ENCODE measurements at regions not wholly inside any gene's neighbourhood (a gene's known extent, or its start where the extent isn't known, plus 50 kb on each side); places are given as distances from the start of the nearest gene placed in this dataset.
"Not testable (repeated sequence)": the region's sequence is repeated elsewhere in the genome, so short reads cannot be mapped to it uniquely, and the experiment has no call there.

DNA sequence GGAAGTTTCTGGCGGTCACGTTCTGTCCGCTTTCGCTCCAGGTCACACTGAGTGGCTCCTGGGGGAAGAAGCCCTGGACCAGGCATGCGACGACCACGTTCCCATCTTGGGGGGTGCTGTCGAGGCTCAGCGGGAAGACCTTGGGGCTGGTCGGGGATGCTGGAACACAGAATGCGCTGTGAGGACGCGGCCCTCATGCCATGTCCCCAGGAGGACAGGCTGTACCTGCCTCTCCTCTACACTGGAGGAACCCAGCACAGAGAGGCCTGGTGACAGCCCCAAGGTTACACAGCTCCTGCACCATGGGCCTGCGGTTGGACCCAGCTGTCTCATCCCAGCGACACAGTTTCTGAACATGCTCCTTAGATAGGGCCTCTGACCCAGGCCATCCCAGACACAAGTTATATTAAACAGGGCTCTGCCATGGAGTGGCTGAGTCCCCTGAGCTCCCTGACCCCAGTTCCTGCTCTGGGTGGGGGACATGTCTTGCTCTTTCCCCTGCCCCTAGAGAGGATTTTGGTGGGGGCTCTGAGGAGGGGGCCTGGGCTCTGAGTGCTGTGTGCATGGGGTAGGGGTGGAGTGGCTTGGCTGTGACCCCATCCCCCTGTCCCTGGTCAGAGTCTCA, 62.0 kb downstream of the TMEM121 start:
- TF ChIP-seq, protein P1, sequence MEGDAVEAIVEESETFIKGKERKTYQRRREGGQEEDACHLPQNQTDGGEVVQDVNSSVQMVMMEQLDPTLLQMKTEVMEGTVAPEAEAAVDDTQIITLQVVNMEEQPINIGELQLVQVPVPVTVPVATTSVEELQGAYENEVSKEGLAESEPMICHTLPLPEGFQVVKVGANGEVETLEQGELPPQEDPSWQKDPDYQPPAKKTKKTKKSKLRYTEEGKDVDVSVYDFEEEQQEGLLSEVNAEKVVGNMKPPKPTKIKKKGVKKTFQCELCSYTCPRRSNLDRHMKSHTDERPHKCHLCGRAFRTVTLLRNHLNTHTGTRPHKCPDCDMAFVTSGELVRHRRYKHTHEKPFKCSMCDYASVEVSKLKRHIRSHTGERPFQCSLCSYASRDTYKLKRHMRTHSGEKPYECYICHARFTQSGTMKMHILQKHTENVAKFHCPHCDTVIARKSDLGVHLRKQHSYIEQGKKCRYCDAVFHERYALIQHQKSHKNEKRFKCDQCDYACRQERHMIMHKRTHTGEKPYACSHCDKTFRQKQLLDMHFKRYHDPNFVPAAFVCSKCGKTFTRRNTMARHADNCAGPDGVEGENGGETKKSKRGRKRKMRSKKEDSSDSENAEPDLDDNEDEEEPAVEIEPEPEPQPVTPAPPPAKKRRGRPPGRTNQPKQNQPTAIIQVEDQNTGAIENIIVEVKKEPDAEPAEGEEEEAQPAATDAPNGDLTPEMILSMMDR (IDR thresholded peaks at IDR 0.05): no peak
- Histone ChIP-seq H3K4me3 (no peak overlapping the region), H3K4me1 (no peaks in the 10 kb centered on the region), H3K27ac (no peak overlapping the region), H3K27me3 (ENCODE audit: low read depth) (no peaks in the 10 kb centered on the region), H3K36me3 (no peaks in the 10 kb centered on the region), H3K9me3 (no peaks in the 10 kb centered on the region)
- ATAC-seq (peak in 1 of 2 donors; percentile 23), DNase-seq (no peak)
- intact Hi-C loops (cut with DNase I): loop anchor here (10.0 kb wide), 1 partner anchor 116 kb away; no protein-coding TSS in a partner anchor

DNA sequence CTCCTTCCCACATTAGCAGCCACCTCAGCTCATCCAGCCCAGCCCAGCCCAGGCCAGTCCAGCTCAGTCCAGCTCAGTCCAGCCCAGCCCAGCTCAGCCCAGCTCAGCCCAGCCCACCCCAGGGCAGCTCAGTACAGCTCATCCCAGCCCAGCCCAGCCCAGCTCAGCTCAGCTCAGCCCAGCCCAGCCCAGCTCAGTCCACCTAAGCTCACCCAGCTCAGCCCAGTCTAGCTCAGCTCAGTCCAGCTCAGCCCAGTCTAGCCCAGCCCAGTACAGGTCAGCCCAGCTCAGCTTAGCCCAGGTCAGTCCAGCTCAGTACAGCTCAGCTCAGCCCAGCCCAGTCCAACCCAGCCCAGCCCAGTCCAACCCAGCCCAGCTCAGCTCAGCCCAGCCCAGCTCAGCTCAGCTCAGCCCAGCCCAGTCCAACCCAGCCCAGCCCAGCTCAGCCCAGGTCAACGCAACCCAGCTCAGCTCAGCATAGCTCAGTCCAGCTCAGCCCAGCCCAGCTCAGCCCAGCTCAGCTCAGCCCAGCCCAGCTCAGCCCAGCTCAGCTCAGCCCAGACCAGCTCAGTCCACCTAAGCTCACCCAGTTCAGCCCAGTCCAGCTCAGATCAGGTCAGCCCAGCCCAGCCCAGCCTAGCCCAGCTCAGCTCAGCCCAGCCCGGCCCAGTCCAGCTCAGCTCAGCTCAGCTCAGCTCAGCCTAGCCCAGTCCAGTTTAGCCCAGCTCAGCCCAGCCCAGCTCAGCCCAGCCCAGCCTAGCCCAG, 63.0 kb downstream of the TMEM121 start:
- Histone ChIP-seq H3K4me1 (no peaks in the 10 kb centered on the region), H3K27me3 (ENCODE audit: low read depth) (no peaks in the 10 kb centered on the region), H3K4me3 (no peak overlapping the region), H3K27ac (no peak overlapping the region), H3K9me3 (no peaks in the 10 kb centered on the region), H3K36me3 (no peaks in the 10 kb centered on the region)
- intact Hi-C loops (cut with DNase I): loop anchor here (10.0 kb wide), 1 partner anchor 115 kb away; no protein-coding TSS in a partner anchor
- ATAC-seq (peak; percentile 20 to 26), DNase-seq (no peak)
- TF ChIP-seq, protein P1 (IDR thresholded peaks at IDR 0.05): no peak

DNA sequence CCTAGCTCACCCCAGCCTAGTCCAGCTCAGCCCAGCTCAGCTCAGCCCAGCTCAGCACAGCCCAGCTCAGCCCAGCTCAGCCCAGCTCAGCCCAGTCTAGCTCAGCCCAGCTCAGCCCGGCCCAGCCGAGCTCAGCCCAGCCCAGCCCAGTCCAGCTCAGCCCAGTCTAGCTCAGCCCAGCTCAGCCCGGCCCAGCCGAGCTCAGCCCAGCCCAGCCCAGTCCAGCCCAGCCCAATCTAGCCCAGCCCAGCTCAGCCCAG, 63.5 kb downstream of the TMEM121 start:
- not testable (repeated sequence) for H3K27ac ChIP-seq; ATAC-seq; H3K36me3 ChIP-seq; DNase-seq; H3K27me3 ChIP-seq (ENCODE audit: low read depth); H3K9me3 ChIP-seq; H3K4me3 ChIP-seq; H3K4me1 ChIP-seq
- intact Hi-C loops (cut with DNase I): loop anchor here (10.0 kb wide), 1 partner anchor 115 kb away; no protein-coding TSS in a partner anchor

DNA sequence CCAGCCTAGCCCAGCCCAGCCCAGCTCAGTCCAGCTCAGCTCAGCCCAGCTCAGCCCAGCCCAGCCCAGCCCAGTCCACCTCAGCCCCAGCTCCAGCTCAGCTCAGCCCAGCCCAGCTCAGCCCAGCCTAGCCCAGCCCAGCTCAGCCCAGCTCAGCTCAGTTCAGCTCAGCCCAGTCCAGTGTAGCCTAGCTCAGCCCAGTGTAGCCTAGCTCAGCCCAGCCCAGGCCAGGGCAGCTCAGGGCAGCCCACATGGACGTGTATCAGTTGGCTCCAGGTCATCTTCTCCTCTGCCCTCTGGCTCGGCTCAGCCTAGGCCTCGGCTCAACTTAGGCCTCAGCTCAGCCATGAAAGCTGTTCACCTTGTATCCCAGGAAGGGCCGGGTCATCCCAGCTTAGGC, 64.7 kb downstream of the TMEM121 start:
- intact Hi-C loops (cut with DNase I): no loop called here
- Histone ChIP-seq H3K36me3 (no peaks in the 10 kb centered on the region), H3K4me3 (no peak overlapping the region), H3K27ac (no peak overlapping the region), H3K27me3 (ENCODE audit: low read depth) (no peaks in the 10 kb centered on the region), H3K4me1 (no peaks in the 10 kb centered on the region), H3K9me3 (no peaks in the 10 kb centered on the region)
- TF ChIP-seq, protein P1 (IDR thresholded peaks at IDR 0.05): no peak
- ATAC-seq (no peak), DNase-seq (no peak)

DNA sequence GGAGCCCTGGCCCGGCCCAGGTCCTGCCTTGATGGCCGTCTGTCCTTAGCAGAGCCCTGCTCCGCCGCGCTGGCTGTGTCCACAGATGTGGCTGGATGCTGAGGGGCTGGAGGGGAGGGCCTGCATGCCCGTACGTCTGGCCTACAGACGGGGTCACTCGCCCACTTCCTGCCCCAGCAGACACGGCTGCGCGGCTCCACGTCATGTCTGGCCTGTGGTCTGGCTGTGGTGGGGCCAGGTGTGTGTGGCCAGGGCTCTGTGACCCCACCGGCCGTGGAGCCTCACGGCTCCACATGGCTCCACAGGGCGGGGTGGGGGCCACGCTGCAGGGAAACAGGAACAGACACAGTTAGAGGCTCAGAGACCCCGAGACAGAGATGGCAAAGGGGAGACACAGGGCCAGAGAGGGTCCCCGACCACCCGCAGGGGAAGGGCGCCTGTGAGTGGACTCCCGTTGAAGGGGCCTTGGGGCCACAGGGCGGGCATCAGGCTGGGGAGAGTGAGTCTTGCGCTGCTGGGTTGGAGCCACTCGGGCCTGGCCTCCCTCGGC, 65.5 kb downstream of the TMEM121 start:
- H3K36me3 ChIP-seq; H3K4me1 ChIP-seq; H3K27ac ChIP-seq; H3K4me3 ChIP-seq; DNase-seq; ATAC-seq; H3K27me3 ChIP-seq (ENCODE audit: low read depth); H3K9me3 ChIP-seq; intact Hi-C loops (cut with DNase I): not testable (repeated sequence)

DNA sequence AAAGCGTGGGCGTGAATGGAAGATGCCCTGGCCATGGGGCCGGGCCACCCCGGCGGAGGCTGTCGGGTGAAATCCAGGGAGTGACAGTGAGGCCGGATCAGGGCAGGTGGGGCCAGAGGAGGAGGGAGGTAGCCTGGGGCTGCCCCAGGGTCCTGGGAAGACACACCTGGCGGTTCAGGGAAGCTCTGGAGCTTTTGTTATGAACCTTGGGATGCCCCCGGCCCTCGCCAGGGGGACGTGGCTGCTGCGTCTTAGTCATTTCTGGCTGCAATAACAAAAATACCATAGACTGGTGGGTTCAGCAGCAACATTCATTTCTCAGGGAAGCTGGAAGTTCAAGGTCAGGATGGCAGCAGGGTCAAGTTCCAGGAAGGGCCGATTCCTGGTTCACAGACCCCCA, 66.3 kb downstream of the TMEM121 start:
- DNase-seq; H3K4me1 ChIP-seq; H3K9me3 ChIP-seq; H3K36me3 ChIP-seq; H3K4me3 ChIP-seq; H3K27me3 ChIP-seq (ENCODE audit: low read depth); H3K27ac ChIP-seq; intact Hi-C loops (cut with DNase I); ATAC-seq: not testable (repeated sequence)

DNA sequence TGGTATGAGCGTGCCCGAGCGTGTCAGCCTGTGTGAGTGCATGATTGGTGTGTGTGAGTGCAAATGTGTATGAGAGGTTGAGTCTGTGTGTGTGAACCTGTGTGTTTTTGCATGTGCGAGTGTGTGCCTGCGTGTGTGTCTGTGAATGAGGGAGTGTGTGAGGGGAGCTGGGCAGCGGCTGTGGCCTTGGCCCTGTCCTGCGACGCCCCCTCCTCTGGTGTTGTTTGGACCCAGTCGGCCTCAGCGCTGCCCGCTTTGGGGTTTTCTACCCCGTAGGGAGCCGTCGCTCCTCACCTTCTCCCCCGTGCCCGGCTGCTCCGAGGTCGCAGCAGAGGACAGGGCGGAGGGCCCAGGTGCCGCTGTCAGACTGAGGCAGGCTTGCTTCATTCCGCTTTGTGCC, 69.0 kb downstream of the TMEM121 start:
- intact Hi-C loops (cut with DNase I); H3K4me3 ChIP-seq; H3K36me3 ChIP-seq; H3K27me3 ChIP-seq (ENCODE audit: low read depth); ATAC-seq; H3K4me1 ChIP-seq; H3K9me3 ChIP-seq; H3K27ac ChIP-seq; DNase-seq: not testable (repeated sequence)

DNA sequence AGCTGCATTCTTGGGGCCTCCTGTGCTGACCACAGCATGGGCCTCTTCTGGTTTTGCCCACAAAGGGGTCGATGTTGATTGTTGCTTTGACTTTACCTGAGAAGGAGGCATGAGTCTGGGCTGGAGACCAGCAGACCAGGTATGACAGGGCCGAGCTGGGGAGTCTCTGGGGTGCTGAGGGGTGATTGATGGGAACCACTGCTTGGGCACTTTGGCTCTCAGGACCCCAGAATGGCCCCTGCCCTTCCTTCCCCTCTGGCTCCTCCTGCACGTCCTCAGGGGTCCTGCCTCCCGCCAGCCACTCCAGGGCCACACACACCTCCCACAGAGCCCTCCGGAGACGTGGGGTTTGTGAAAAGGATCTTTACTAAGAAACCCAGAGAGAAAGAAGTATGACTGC, 70.0 kb downstream of the TMEM121 start:
- H3K4me3 ChIP-seq; H3K27ac ChIP-seq; DNase-seq; ATAC-seq; H3K36me3 ChIP-seq; H3K9me3 ChIP-seq; intact Hi-C loops (cut with DNase I); H3K27me3 ChIP-seq (ENCODE audit: low read depth); H3K4me1 ChIP-seq: not testable (repeated sequence)

DNA sequence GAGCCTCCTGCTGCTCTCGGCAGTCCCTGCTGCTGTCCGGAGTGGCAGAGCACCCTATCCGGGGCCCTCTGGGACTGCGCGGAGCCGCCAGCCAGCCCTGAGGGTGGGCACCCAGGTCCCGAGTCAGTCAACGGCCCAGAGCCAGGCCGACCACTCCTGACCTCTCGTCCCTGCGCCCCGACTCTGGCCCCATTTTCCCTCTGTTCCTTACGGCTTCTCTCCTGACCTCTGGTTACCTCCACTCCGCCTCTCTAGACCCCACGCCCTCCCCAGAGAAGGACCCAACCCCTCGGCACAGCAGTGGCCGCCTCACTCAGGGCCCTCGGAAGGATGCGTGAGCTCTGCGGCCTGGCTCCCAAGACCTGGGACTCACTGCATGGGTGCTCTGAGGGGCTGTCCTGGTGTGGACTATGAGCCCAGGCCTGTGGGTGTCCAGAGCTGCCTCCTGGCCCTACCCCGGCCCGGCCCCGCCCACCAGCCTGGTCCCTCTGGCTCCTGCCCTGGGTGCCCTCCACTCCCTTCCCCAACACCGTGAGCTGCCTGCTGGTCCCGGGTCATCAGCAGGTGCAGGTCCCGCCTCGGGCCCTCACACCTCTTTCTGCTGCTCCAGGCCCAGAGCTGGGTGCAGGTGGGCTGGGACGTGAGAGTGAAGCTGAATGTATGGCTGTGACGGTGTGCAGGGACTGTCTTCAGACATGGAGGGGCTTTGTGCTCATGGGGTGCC, 71.8 kb downstream of the TMEM121 start:
- H3K4me1 ChIP-seq; DNase-seq; ATAC-seq; H3K9me3 ChIP-seq; intact Hi-C loops (cut with DNase I); H3K27ac ChIP-seq; H3K36me3 ChIP-seq; H3K27me3 ChIP-seq (ENCODE audit: low read depth); H3K4me3 ChIP-seq: not testable (repeated sequence)

DNA sequence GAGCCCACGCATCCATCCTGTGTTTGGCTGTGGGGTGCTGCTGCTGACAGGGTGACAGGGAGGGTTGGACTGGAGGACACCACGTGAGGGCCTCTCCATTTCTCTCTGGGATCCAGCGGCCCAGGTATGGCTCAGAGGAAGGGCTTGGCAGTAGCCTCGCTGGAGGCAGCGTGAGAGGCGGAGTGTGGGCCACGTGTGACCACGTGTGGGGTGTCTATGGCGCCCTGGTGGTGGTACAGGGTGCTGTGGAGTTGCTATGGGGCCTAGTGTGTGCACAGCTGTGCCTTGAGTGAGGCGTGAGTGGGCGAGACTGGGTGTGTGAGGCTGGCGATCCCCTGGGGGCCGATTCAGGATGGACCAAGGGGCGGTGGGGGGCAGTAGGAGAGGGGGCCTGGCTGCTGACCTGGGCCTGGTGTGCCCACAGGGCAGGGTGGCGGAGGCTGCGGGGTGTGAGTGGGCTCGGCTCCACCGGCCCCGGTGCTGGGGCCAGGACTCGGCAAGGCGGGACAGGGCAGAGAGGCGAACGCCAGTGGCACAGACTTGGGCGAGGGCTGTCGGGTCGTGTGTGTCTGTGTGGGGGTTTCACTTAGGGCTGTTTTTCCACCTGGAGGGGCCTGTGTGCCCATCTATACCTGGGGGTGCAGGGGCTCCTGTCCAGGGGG, 72.7 kb downstream of the TMEM121 start:
- H3K4me1 ChIP-seq; intact Hi-C loops (cut with DNase I); H3K27me3 ChIP-seq (ENCODE audit: low read depth); H3K9me3 ChIP-seq; DNase-seq; H3K27ac ChIP-seq; H3K4me3 ChIP-seq; H3K36me3 ChIP-seq: not testable (repeated sequence)
- peak in 1 of 2 donors; percentile 19 for ATAC-seq

Data from lower lobe of right lung (tissue), 2 donors.